Gastroesophageal sphincter (tissue), 2 donors: ENCODE measurements at regions not wholly inside any gene's neighbourhood (a gene's known extent, or its start where the extent isn't known, plus 50 kb on each side); places are given as distances from the start of the nearest gene placed in this dataset.

Source experiments
- POLR2A ChIP-seq, 2 donors: fragments of 450-650 bp; IDR thresholded peaks; one replicate each; pipeline ENCODE4 v1.6.1; 2017; ENCODE audit warnings: antibody characterized with exemption in 2 of 2, mild to moderate bottlenecking in 2 of 2, moderate library complexity in 1 of 2
- POLR2AphosphoS5 ChIP-seq: sonication (generic); formaldehyde crosslinking; IDR thresholded peaks from one replicate; pipeline ENCODE4 v1.6.1; 2017; ENCODE audit warnings: antibody characterized with exemption

- no peak for TF ChIP-seq POLR2AphosphoS5
- TF ChIP-seq POLR2A (IDR thresholded peaks at IDR 0.05) = no peak
Measured at GRCh38 chr16:26901196-26901861, 165.4 kb upstream of the C16orf82 start.
